Fibroblast of skin of abdomen (primary cell): ENCODE measurements at regions not wholly inside any gene's neighbourhood (a gene's known extent, or its start where the extent isn't known, plus 50 kb on each side); places are given as distances from the start of the nearest gene placed in this dataset.
"Not testable (repeated sequence)": the region's sequence is repeated elsewhere in the genome, so short reads cannot be mapped to it uniquely, and the experiment has no call there.

Experiments
- DNase-seq: peaks from one replicate; pipeline ENCODE4 v3.0.0-alpha.2; 2013

DNA sequence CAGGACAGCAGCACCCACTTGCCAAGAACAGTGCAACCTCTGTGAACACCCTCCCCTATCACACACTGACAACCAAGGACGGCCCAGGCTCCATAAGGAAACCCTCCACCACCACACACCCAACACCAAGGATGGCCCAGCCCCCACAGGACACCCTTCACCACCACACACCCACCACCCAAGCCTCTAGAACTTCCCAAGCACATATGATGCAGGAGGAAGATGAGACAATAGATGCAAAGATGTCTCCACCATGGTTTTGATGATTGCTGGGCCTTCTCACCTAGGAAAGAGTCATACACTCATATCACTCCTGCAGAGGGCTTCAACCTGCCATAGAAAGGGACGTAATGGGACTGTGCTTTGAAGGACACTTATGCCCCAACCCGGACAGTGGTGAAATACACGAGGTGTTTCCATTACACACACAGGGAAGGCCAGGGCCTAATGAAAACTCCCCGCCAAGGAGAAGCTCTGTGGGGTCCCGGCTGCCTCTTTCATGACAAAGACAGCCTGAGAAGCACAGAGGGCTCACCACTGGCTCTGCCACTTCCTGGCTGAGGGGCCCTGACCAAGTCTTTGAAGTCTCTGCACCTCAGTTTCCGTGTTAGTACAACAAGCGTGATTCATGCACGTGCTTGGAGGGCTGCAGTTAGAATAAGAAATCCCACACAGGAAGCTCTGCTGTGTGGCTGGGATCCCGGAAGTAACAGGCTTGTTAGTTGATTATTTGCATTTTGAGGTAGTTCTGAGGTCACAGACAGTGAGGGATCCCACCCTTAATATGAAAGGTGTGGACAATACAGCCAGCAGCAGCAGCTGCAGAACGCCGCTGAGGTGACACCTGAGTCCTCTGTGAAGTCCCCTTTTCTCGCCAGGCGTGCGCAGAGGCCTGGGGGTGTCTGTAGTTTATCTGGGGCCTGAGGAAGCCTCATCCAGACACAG is 61.9 kb upstream of the ATP12A start:
- no peak for DNase-seq

DNA sequence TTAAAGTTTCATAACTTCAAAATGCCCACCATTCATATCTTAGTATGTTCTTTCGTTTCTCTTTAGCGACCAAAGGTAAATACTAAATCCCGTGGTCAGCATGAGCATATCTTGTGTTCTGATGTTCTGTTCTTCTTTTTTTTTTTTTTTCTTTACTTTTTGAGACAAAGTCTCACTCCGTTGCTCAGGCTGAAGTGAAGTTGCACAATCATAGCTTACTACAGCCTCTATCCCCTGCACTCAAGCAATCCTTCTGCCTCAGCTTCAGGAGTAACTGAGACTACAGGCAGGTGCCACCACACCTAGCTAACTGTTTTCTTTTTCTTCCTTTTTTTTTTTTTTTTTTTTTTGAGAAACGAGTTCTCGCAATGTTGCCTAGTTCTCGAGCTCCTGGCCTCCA is 60.9 kb upstream of the ATP12A start:
- no peak for DNase-seq

DNA sequence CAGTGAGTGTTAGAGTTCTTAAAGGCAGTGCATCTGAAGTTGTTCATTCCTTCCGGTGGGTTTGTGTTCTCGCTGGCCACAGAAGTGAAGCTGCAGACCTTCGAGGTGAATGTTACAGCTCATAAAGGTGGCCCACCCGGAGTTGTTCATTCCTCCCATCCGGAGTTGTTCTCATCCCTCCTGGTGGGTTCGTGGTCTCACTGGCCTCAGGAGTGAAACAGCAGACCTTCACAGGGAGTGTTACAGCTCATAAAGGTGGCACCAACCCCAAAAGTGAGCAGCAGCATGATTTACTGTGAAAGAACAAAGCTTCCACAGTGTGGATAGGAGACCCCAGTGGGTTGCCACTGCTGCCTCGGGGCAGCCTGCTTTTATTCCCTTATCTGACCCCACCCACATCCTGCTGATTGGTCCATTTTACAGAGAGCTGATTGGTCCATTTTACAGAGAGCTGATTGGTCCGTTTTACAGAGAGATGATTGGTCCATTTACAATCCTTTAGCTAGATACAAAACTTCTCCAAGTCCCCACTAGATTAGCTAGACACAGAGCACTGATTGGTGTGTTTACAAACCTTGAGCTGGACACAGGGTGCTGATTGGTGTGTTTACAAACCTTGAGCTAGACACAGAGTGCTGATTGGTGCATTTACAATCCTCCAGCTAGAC is 57.6 kb upstream of the ATP12A start:
- DNase-seq = not testable (repeated sequence)

DNA sequence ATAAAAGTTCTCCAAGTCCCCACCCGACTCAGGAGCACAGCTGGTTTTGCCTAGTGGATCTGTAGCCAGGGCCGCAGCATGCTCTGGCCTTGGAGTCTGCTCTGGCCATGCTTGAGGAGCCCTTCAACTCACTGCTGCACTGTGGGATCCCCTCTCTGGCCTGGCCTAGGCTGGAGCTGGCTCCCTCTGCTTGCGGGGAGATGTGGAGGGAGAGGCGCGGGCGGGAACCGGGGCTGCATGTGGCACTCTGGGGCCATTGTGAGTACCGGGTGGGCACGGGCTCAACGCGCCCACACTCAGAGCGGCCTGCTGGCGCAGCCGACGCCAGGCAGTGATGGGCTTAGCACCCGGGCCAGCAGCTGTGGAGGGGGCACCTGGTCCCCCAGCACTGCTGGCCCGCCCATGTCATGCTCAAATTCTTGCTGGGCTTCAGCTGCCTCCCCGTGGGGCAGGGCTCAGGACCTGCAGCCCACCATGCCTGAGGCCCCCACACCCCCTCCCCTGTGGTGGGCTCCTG is 57.0 kb upstream of the ATP12A start:
- DNase-seq = no peak

DNA sequence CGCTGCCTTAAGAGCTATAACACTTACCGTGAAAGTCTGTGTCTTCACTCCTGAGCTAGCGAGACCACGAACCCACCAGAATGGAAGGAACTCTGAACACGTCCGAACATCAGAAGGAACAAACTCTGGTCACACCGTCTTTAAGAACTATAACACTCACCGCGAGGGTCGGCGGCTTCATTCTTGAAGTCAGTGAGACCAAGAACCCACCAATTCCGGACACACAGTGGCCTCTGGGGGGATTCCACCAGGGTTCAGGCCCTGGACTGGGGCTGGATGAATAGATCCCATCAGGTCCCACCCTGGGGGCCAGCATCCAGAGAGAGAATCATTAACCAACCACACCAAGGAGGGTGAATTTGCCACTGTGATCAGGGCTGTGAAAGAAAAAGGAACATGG is 55.8 kb upstream of the ATP12A start:
- no peak for DNase-seq

DNA sequence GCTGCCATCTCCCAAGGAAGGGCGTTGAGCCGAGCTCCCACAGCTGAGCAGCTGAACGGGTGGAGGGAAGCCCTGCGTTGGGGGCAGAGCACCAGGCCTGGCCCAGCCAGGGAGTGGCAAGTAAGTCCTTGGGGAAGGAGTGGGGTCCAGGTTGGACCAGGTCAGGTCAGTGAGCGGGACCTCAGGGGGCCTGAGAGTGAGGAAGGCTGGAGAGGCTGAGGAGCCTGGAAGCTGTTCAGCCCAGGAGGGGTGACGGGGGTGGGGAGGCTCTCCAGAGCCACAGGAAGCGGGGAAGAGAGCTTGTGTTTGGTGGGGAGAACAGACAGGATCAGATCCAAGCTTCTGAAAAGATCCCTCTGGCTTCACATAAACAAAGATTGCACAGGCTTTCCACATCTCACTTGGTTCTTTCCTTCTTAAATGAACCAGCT is 55.4 kb upstream of the ATP12A start:
- no peak for DNase-seq

DNA sequence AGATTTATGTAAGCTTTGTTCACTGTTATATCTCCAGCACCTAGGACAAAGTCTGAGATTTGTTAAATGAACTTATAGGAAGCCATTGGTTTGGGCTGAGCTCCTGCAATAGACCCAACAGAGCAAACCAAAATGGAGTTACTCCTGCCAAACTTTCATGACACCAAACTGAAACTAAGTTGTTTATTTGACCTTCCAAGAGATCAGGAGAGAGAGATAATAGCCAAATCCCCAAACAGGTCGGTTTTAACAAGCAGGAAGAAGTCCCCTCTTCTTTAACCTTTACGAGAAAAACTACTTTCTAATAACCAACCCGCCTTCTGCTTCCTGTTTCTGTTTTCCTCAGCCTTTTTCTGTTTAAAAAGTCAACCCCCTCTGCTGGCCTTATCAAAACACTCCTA is 54.9 kb upstream of the ATP12A start:
- DNase-seq = no peak

DNA sequence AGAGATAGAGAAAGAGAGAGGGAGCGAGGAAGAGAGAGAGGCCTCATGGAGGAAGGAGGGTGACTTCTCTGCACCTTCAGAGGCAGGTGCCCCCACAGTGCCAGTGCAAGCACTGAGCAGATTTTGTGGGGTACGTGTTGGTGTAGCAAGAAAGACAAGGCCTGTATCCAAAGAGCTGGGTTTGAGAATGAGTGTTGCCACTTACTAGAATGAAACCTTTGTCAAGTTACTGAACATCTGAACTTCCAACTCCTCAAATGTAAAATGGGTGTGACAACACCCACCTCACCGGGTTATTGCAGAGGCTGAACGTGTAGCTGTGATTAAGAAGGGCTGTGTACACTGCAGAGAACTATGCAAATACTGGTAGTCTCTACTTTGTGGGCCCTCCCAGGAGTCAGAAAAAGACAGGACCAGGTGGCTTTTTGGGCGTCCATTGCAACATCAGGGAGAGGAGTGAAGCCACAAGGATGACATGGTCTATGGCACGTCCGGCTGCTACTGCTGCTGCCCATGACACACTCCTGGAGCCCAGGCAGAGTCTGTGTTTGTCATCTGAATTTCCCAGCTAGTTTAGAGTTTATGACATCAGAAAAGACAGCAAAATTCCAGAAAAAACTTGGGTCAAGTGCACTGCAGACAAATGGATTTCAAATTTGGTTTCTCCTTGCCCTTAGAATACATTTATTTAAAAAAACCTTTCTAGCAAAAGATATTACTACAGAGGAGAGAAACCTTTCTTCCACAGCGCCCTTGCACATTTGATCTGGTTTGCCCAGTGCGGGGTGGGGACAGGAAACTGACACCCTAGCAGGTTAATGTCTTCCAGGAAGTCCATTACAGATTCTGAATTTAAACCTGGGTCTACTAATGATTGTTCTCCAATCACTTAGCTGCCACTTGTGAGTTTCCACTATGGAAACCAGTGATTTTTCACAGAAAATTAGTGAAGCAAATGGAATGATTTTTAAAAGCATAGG is 54.0 kb upstream of the ATP12A start:
- no peak for DNase-seq

DNA sequence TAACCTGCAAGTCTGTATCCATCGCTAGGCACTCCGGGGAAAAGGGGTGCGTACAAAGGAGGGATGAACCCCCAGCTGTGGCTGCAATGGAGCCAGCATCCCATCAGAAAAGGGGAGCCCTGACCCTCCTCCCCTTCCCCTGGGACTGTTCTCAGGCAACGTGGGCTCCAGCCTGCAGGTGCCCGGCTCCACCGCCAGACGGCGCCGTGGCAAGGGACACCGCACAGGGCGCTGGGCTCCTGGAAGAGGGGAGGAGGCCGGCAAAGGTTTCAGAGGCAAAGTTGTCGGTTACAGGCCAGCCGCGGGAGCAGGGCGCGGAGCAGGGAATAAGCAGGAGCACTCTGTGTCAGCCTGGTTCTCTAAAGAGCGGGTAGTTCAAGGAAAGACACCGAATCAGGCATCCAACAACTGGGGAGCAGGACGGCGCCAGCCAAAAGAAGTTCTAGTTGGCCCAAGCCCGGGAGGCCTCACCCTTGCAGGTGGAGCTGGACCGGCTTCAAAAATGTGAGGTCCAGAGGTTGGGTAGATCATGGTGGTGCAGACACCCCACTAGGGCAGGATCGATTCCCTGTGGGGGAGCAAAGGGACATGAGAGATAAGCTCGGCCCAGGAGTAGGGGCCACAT is 53.0 kb upstream of the ATP12A start:
- peak; percentile 35 for DNase-seq

DNA sequence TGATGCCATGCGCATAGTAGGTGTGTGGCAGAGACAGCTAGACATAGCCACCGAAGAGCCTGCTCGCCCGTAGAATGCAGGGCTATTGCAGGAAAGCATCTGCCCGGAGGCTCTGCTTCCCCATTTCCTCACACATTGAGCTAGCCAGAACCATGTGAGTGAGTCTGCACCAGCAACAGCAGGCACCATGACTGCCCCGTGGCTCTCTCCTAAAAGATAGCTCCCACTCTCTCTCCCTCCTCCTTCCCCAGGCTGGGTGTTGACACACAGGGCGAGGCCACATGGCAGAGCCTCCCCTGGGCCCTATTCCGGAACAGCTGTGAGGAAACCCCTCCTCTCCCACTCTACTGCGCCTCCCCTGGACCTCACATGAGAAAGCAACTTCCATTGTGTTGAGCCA is 52.3 kb upstream of the ATP12A start:
- no peak for DNase-seq

DNA sequence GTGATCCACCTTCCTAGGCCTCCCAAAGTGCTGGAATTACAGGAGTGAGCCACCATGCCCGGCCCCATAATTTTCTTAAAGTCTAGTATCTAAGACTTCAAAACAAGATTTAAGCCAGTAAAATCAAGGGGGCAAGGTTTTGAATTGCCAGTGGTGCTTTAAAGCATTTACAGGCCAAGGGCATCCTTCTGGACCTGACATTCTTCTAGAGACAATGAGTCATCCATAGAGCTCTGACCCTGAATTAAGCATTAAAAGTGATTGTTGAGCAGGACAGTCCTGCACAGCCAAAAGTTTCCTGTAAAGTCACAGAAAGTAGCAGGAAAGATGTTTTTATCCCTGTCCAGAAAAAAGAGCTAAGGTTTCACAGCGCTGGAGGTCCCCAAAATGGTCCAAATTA is 50.9 kb upstream of the ATP12A start:
- no peak for DNase-seq

DNA sequence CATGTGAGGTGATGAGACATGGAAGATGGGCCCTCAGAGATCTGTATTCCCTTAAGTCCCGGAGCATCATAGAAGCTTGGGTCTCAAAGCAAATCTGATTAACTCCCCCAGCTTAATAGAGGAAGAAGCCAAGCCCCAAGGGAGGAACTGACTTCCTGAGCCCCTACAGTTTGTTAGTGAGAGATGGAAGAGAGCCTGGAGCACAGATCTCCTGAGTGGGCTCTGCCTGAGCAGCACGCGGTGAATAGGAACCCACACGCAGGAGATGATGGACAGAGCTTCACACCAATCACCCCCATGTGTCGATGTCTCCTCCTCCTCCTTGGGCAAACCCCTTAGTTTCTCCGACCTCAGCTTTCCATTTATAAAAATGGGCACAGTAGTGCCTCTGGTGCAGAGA is 50.1 kb upstream of the ATP12A start:
- no peak for DNase-seq
